Muscle layer of colon (tissue), 2 donors: ENCODE measurements at regions not wholly inside any gene's neighbourhood (a gene's known extent, or its start where the extent isn't known, plus 50 kb on each side); places are given as distances from the start of the nearest gene placed in this dataset.

Experiments used
- H3K27ac ChIP-seq: one replicate; pipeline ENCODE4 v1.7.0; 2013; ENCODE audit warnings: low read depth, mild to moderate bottlenecking, low read length, moderate library complexity
- H3K27me3 ChIP-seq, 2 donors: one replicate each; pipeline ENCODE4 v1.7.0; 2013; ENCODE audit warnings: low read length in 2 of 2, mild to moderate bottlenecking in 2 of 2; ENCODE audit not compliant: insufficient read depth in 2 of 2, control insufficient read depth in 1 of 2
- H3K36me3 ChIP-seq: one replicate; pipeline ENCODE4 v1.7.0; 2013; ENCODE audit warnings: mild to moderate bottlenecking, low read length; ENCODE audit not compliant: insufficient read depth
- H3K4me1 ChIP-seq: one replicate; pipeline ENCODE4 v1.7.0; 2013; ENCODE audit warnings: mild to moderate bottlenecking, low read length; ENCODE audit not compliant: insufficient read depth
- H3K4me3 ChIP-seq, 2 donors: one replicate each; pipeline ENCODE4 v1.7.0; 2013; ENCODE audit warnings: low read length in 2 of 2, low read depth in 1 of 2, mild to moderate bottlenecking in 1 of 2, moderate library complexity in 1 of 2
- H3K9ac ChIP-seq: one replicate; pipeline ENCODE4 v1.7.0; 2013; ENCODE audit warnings: low read length
- H3K9me3 ChIP-seq: one replicate; pipeline ENCODE4 v1.7.0; 2013; ENCODE audit warnings: mild to moderate bottlenecking, low read length
- donor health status: abdominal sarcoma.
- donor health status: Adenocarcinoma of cecum.

- Histone ChIP-seq H3K4me1 (no peaks in the 10 kb centered on the region), H3K27me3 (no peaks in the 10 kb centered on the region), H3K27ac (no peak overlapping the region), H3K36me3 (no peaks in the 10 kb centered on the region), H3K9ac (no peak overlapping the region), H3K9me3 (no peaks in the 10 kb centered on the region), H3K4me3 (no peak overlapping the region)
These were observed 146.1 kb upstream of the TSLP start for GRCh38 chr5:110925398-110925797.

GRCh38 chr5:110925916-110926315, 145.6 kb upstream of the TSLP start:
- Histone ChIP-seq H3K4me1 (no peaks in the 10 kb centered on the region), H3K4me3 (no peak overlapping the region), H3K27me3 (no peaks in the 10 kb centered on the region), H3K27ac (no peak overlapping the region), H3K36me3 (no peaks in the 10 kb centered on the region), H3K9ac (no peak overlapping the region), H3K9me3 (no peaks in the 10 kb centered on the region)

DNA sequence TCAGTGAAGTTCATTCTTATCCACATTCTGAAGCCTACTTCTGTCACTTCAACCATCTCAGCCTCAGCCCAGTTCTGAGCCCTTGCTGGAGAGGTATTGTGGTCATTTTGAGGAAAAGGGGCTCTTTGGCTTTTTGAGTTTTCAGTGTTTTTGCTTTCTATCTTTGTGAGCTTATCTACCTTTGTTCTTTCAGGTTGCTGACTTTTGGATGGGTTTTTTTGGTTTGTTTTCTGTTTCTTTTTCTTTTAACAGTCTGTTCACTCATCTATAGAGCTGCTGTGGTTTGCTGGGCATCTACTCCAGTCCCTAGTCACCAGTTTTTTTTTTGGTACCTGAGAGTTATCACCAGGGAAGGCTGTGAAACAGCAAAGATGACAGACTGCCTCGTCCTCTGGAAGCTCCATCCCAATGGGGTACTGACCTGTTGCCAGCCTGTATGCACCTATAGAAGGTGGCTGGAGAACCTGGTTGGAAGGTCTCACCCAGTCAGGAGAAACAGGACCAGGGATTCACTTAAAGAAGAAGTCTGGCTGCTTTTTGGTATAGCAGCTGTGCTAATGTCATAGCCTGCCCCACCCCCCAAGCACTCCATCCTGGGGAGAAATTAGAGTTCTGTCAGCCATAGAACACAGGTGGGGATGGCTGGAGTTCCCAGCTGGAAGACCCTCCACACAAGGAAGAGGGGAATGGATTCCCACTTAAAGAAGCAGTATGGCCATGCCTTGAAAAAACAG, 138.6 kb upstream of the TSLP start:
- Histone ChIP-seq H3K27me3 (peaks cover 0 to 4% of the 10 kb centered on the region in 2 donors), H3K36me3 (no peaks in the 10 kb centered on the region), H3K4me1 (no peaks in the 10 kb centered on the region), H3K9me3 (no peaks in the 10 kb centered on the region), H3K27ac (no peak overlapping the region), H3K9ac (no peak overlapping the region), H3K4me3 (no peak overlapping the region)

- Histone ChIP-seq H3K36me3 (no peaks in the 10 kb centered on the region), H3K9ac (no peak overlapping the region), H3K4me3 (no peak overlapping the region), H3K9me3 (no peaks in the 10 kb centered on the region), H3K4me1 (no peaks in the 10 kb centered on the region), H3K27me3 (no peaks in the 10 kb centered on the region), H3K27ac (no peak overlapping the region)
These were observed 131.4 kb upstream of the TSLP start for GRCh38 chr5:110940136-110940535.

- no peaks in the 10 kb centered on the region for H3K27me3 ChIP-seq
- H3K27ac ChIP-seq, result no peak overlapping the region
- H3K36me3 ChIP-seq, result no peaks in the 10 kb centered on the region
- H3K9me3 ChIP-seq, result no peaks in the 10 kb centered on the region
- no peaks in the 10 kb centered on the region for H3K4me1 ChIP-seq
- H3K4me3 ChIP-seq, result no peak overlapping the region
- no peak overlapping the region for H3K9ac ChIP-seq
These were observed 125.6 kb upstream of the TSLP start for GRCh38 chr5:110945874-110946436.

GRCh38 chr5:110951373-110951791, 120.1 kb upstream of the TSLP start:
- H3K9ac ChIP-seq, result no peak overlapping the region
- no peak overlapping the region for H3K4me3 ChIP-seq
- no peaks in the 10 kb centered on the region for H3K9me3 ChIP-seq
- no peaks in the 10 kb centered on the region for H3K4me1 ChIP-seq
- no peaks in the 10 kb centered on the region for H3K36me3 ChIP-seq
- no peak overlapping the region for H3K27ac ChIP-seq
- H3K27me3 ChIP-seq, result no peaks in the 10 kb centered on the region

DNA sequence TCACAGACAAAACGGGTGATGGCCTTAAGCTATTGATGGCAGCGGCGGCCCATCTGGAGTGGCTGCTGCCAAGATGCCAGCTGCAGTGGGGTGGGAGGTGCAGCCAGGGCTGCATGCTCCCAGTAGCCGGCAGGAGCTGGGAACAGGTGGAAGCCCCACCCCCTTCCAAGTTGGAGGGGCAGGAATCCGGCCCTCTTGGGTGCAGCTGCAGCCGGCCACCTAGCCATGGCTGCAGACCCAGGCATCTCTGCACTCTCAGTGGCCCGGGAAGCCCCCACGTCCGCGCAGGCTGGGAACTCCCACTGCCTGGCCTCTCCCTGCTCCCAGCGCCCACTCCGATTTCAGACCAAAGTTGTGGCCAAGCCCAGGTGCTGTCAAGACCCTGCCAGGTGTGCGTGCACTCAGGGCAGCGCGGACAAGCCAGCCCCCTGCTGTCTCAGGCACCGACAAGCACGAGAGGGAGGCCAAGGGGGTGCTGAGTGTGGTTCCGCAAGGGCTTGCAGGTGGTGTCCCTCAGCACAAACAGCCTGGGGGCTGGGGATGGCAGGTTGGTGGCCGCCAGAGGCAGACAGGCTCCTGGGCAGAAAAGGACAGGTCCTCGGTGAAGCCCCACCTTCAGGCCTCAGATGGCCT, 115.1 kb upstream of the TSLP start:
- Histone ChIP-seq H3K4me3 (no peak overlapping the region), H3K9ac (no peak overlapping the region), H3K27ac (no peak overlapping the region), H3K27me3 (no peaks in the 10 kb centered on the region), H3K36me3 (no peaks in the 10 kb centered on the region), H3K4me1 (no peaks in the 10 kb centered on the region), H3K9me3 (no peaks in the 10 kb centered on the region)

GRCh38 chr5:110956913-110957813, 114.3 kb upstream of the TSLP start:
- H3K4me1 ChIP-seq, result no peaks in the 10 kb centered on the region
- no peak overlapping the region for H3K27ac ChIP-seq
- H3K9ac ChIP-seq, result no peak overlapping the region
- H3K27me3 ChIP-seq, result no peaks in the 10 kb centered on the region
- H3K9me3 ChIP-seq, result no peaks in the 10 kb centered on the region
- no peak overlapping the region for H3K4me3 ChIP-seq
- no peaks in the 10 kb centered on the region for H3K36me3 ChIP-seq

GRCh38 chr5:110957934-110958333, 113.6 kb upstream of the TSLP start:
- Histone ChIP-seq H3K4me3 (no peak overlapping the region), H3K27me3 (no peaks in the 10 kb centered on the region), H3K9me3 (no peaks in the 10 kb centered on the region), H3K9ac (no peak overlapping the region), H3K4me1 (no peaks in the 10 kb centered on the region), H3K27ac (no peak overlapping the region), H3K36me3 (no peaks in the 10 kb centered on the region)

DNA sequence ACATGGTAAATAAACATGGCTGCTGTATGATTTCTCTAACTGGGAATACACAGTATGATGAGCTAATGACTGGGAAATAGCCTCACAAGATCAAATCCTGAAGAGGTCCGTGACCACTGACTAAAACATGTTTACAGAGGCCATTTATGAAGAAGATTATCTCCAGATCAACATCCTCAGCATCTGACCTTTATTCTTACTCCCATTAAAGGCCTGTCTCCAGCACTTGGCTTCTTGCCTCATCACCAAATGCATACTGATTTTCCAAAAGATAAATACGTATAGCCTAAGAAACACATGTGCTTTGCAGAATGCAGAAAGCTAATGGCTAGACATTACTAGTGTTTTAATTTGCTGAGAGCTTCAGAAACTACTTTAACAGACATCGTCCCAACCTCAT, 108.0 kb upstream of the TSLP start:
- Histone ChIP-seq H3K27ac (no peak overlapping the region), H3K9me3 (no peaks in the 10 kb centered on the region), H3K9ac (no peak overlapping the region), H3K36me3 (no peaks in the 10 kb centered on the region), H3K4me3 (no peak overlapping the region), H3K4me1 (no peaks in the 10 kb centered on the region), H3K27me3 (no peaks in the 10 kb centered on the region)
